H1 (cell line): ENCODE measurements at regions not wholly inside any gene's neighbourhood (a gene's known extent, or its start where the extent isn't known, plus 50 kb on each side); places are given as distances from the start of the nearest gene placed in this dataset.

Experiments
- RAD21 ChIP-seq, 2 experiments: IDR thresholded peaks in 1 of 2; conservative IDR thresholded peaks in 1 of 2; 2 replicates each; pipeline ENCODE4 v1.6.1; 2011; ENCODE audit warnings: low read depth in 2 of 2, low read length in 2 of 2, improper control_type of control experiment in 1 of 2, inconsistent platforms in 1 of 2, mild to moderate bottlenecking in 1 of 2, moderate library complexity in 1 of 2
- TCF12 ChIP-seq: IDR thresholded peaks from 2 replicates; pipeline ENCODE4 v1.6.1; 2011; ENCODE audit warnings: low read depth, mild to moderate bottlenecking, low read length

DNA sequence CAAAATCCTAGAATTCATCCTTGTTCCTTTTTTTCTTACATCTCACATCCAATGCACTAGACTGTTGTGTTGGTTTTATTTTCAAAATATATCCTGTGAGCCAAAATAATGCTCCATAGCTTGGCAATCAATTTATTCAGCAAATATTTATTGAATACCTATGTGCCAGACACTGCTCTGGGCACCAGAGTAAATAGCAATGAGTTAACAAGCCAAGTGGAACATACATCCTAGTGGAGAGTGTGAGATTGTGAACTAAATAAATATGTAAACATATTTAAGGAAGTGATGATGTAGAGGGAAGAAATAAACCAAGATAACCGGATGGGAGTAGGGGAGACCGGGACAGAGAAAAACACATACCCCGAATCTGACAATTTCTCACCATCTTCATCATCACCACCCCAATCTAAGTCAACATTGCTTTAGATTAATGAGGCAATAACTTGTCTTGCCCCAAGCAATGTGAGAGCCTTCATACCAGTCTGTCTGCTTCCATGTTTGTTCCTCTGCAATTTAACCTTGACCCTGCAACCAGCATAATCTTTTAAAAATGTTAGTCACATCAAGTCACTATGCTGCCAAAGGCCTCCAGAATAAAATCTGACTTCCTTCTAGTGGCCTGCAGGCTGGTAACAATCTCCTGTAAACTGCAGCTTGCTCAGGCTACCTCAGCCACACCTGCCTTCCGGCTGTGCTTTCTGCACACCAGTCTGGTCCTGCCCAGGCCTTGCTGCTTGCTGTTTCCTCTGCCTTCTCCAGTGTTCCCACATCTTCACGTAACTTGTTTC is 199.2 kb downstream of the DLEU7 start (continued):
- TF ChIP-seq TCF12 = no peak
- TF ChIP-seq RAD21 (IDR thresholded peaks at IDR 0.05 in 1 of 2, conservative IDR thresholded peaks at IDR 0.05 in 1 of 2; ENCODE audit: low read depth in 2 of 2, low read length in 2 of 2) = no peak
